ENCODE measurements at regions not wholly inside any gene's neighbourhood (a gene's known extent, or its start where the extent isn't known, plus 50 kb on each side); places are given as distances from the start of the nearest gene placed in this dataset.

GRCh38 chr1:60463146-60463545 lies 389.6 kb upstream of the C1orf87 start:
- Mint-ChIP-seq H3K4me1 (no peaks in the 10 kb centered on the region), H3K36me3 (ENCODE audit: low read depth) (no peaks in the 10 kb centered on the region), H3K27ac (no peak overlapping the region), H3K4me3 (no peak overlapping the region), H3K27me3 (no peaks in the 10 kb centered on the region), H3K9me3 (peaks cover 7% of the 10 kb centered on the region)
- no peak for DNase-seq
- no peak for TF ChIP-seq CTCF (IDR thresholded peaks at IDR 0.05)
- CTCF ChIA-PET: no interaction called here
- POLR2A ChIA-PET: no interaction called here
- ATAC-seq (ENCODE audit: low read depth): no peak
- intact Hi-C loops (cut with micrococcal nuclease): no loop called here

- TF ChIP-seq CTCF (IDR thresholded peaks at IDR 0.05): no peak
- DNase-seq: no peak
- Mint-ChIP-seq H3K9me3 (peaks cover 9% of the 10 kb centered on the region), H3K4me3 (no peak overlapping the region), H3K27ac (no peak overlapping the region), H3K4me1 (no peaks in the 10 kb centered on the region), H3K27me3 (no peaks in the 10 kb centered on the region), H3K36me3 (ENCODE audit: low read depth) (no peaks in the 10 kb centered on the region)
- CTCF ChIA-PET: no interaction called here
- POLR2A ChIA-PET: no interaction called here
- intact Hi-C loops (cut with micrococcal nuclease): no loop called here
- ATAC-seq (ENCODE audit: low read depth): no peak
These were observed 388.5 kb upstream of the C1orf87 start for GRCh38 chr1:60461925-60462595.

- no peak for ATAC-seq (ENCODE audit: low read depth)
- no peaks in the 10 kb centered on the region for H3K4me1 Mint-ChIP-seq
- TF ChIP-seq CTCF (IDR thresholded peaks at IDR 0.05): no peak
- H3K27ac Mint-ChIP-seq: no peak overlapping the region
- H3K36me3 Mint-ChIP-seq (ENCODE audit: low read depth): no peaks in the 10 kb centered on the region
- no peaks in the 10 kb centered on the region for H3K27me3 Mint-ChIP-seq
- no peak for DNase-seq
- H3K9me3 Mint-ChIP-seq: peaks cover 11% of the 10 kb centered on the region
- POLR2A ChIA-PET: no interaction called here
- intact Hi-C loops (cut with micrococcal nuclease): no loop called here
- H3K4me3 Mint-ChIP-seq: no peak overlapping the region
- CTCF ChIA-PET: no interaction called here
These were observed 384.5 kb upstream of the C1orf87 start for GRCh38 chr1:60458111-60458510.

GRCh38 chr1:60449876-60450275 lies 376.3 kb upstream of the C1orf87 start:
- Mint-ChIP-seq H3K9me3 (no peaks in the 10 kb centered on the region), H3K4me3 (no peak overlapping the region), H3K27ac (no peak overlapping the region), H3K27me3 (no peaks in the 10 kb centered on the region), H3K36me3 (ENCODE audit: low read depth) (no peaks in the 10 kb centered on the region), H3K4me1 (no peaks in the 10 kb centered on the region)
- ChIA-PET POLR2A (no interaction called here), CTCF (no interaction called here)
- no peak for ATAC-seq (ENCODE audit: low read depth)
- TF ChIP-seq CTCF (IDR thresholded peaks at IDR 0.05): no peak
- intact Hi-C loops (cut with micrococcal nuclease): no loop called here
- DNase-seq: no peak

- Mint-ChIP-seq H3K27ac (no peak overlapping the region), H3K4me1 (no peaks in the 10 kb centered on the region), H3K4me3 (no peak overlapping the region), H3K27me3 (no peaks in the 10 kb centered on the region), H3K36me3 (ENCODE audit: low read depth) (no peaks in the 10 kb centered on the region), H3K9me3 (no peaks in the 10 kb centered on the region)
- TF ChIP-seq CTCF (IDR thresholded peaks at IDR 0.05): no peak
- intact Hi-C loops (cut with micrococcal nuclease): no loop called here
- ATAC-seq (ENCODE audit: low read depth): no peak
- ChIA-PET CTCF (no interaction called here), POLR2A (no interaction called here)
- DNase-seq: no peak
These were observed 375.3 kb upstream of the C1orf87 start for GRCh38 chr1:60448850-60449249.
